Uterus (tissue), 3 donors: ENCODE measurements at regions not wholly inside any gene's neighbourhood (a gene's known extent, or its start where the extent isn't known, plus 50 kb on each side); places are given as distances from the start of the nearest gene placed in this dataset.

Experiments used
- DNase-seq, 2 donors: peaks; one replicate each; pipeline ENCODE4 v3.0.0-alpha.2; 2019 to 2020
- H3K27ac ChIP-seq, 2 donors: fragments of 200-600 bp; sonication (generic); 1 replicate in 1 of 2; 2 replicates in 1 of 2; pipeline ENCODE4 v1.5.1; 2016 to 2018
- H3K27me3 ChIP-seq, 2 donors: fragments of 200-600 bp; sonication (generic); one replicate each; pipeline ENCODE4 v1.5.1; 2018 to 2019; ENCODE audit warnings: control low read depth in 1 of 2
- H3K36me3 ChIP-seq, 2 donors: fragments of 200-600 bp; sonication (generic); one replicate each; pipeline ENCODE4 v1.5.1; 2019; ENCODE audit warnings: control low read depth in 1 of 2
- H3K4me1 ChIP-seq, 2 donors: fragments of 200-600 bp; sonication (generic); one replicate each; pipeline ENCODE4 v1.5.1; 2018 to 2019; ENCODE audit warnings: control low read depth in 1 of 2
- H3K4me3 ChIP-seq, 2 donors: fragments of 200-600 bp; sonication (generic); 1 replicate in 1 of 2; 2 replicates in 1 of 2; pipeline ENCODE4 v1.5.1; 2018 to 2019; ENCODE audit warnings: mild to moderate bottlenecking in 1 of 2
- H3K9me3 ChIP-seq, 2 donors: fragments of 200-600 bp; sonication (generic); one replicate each; pipeline ENCODE4 v1.5.1; 2019; ENCODE audit warnings: control low read depth in 1 of 2
- POLR2A ChIP-seq, 2 donors: fragments of 450-650 bp; IDR thresholded peaks; one replicate each; pipeline ENCODE4 v1.6.1; 2016; ENCODE audit warnings: antibody characterized with exemption in 2 of 2, mild to moderate bottlenecking in 1 of 2, moderate library complexity in 1 of 2
- intact Hi-C: fragments of 100-400 bp; cut with DNase I; formaldehyde crosslinking; loops from one replicate; pipeline ENCODE4 v1.15.1; 2023; ENCODE audit warnings: low total_unique reads
- TF ChIP-seq, protein P1 (sequence below), 4 experiments: fragments of 200-600 bp in 2 of 4; fragments of 450-650 bp in 2 of 4; sonication (generic) in 2 of 4; IDR thresholded peaks; one replicate each; pipeline ENCODE4 v1.5.1; 2016 to 2019; ENCODE audit warnings: antibody characterized with exemption in 4 of 4, mild to moderate bottlenecking in 2 of 4, moderate library complexity in 1 of 4
- donor health status: DM: yes; HTN: yes; CAD: no.

DNA sequence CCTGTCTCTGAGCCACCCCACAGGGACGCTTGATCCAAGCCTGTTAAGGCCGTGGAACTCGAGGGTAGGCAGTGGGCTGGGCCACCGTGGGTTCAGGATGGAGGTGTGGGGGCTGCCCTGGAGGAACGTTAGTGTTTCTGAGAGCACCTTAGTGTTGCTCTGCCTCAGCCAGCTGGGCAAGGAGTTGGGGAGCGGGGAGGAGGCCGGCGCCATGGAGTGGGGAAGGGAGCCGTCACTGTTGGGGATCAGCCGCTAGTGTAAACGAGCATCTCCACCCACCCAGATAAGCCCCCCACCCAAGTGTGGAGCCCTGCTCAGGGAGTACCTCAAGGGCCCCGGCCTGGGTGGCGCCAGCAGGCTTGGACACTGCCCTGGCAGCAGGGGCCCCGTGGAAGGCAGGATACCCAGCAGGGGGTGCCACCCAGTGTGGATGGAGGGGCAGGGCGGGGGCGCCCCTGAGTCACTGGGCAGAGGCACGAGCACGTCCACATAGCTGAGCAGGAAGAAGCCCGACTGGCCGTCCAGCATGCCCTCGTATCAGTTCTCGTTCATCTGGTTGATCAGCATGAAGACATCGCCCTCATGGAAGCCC lies 98.6 kb downstream of the KPNA2 start:
- H3K4me1 ChIP-seq = no peaks in the 10 kb centered on the region
- no peak overlapping the region for H3K4me3 ChIP-seq
- no peaks in the 10 kb centered on the region for H3K36me3 ChIP-seq
- H3K27ac ChIP-seq = no peak overlapping the region
- H3K9me3 ChIP-seq = no peaks in the 10 kb centered on the region
- intact Hi-C loops = no loop called here
- H3K27me3 ChIP-seq = no peaks in the 10 kb centered on the region
- no peak for DNase-seq
- no peak for TF ChIP-seq POLR2A (IDR thresholded peaks at IDR 0.05)
- TF ChIP-seq, protein P1, sequence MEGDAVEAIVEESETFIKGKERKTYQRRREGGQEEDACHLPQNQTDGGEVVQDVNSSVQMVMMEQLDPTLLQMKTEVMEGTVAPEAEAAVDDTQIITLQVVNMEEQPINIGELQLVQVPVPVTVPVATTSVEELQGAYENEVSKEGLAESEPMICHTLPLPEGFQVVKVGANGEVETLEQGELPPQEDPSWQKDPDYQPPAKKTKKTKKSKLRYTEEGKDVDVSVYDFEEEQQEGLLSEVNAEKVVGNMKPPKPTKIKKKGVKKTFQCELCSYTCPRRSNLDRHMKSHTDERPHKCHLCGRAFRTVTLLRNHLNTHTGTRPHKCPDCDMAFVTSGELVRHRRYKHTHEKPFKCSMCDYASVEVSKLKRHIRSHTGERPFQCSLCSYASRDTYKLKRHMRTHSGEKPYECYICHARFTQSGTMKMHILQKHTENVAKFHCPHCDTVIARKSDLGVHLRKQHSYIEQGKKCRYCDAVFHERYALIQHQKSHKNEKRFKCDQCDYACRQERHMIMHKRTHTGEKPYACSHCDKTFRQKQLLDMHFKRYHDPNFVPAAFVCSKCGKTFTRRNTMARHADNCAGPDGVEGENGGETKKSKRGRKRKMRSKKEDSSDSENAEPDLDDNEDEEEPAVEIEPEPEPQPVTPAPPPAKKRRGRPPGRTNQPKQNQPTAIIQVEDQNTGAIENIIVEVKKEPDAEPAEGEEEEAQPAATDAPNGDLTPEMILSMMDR (IDR thresholded peaks at IDR 0.05) = no peak

DNA sequence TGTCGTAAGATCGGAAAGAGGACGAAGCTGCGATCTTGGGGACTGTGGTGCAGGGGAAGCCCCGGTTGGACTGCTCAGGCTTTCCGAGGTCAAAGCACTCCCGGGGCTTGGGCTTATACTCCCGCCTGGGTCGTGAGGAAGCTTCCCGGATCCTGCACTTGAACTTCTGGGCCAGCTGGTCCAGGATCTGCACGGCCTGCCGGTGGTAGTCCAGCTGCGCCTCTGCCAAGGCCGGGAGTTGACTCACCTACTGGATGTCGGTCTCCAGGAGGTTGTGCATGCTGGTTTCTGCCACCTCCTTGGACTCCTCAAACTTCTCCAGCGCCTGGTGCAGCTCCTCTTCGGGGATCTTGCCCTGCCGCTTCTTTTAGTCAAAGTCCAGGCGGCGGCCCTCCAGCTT lies 99.2 kb downstream of the KPNA2 start:
- Histone ChIP-seq H3K27ac (no peak overlapping the region), H3K36me3 (no peaks in the 10 kb centered on the region), H3K4me1 (no peaks in the 10 kb centered on the region), H3K4me3 (no peak overlapping the region), H3K27me3 (no peaks in the 10 kb centered on the region), H3K9me3 (no peaks in the 10 kb centered on the region)
- intact Hi-C loops = no loop called here
- TF ChIP-seq POLR2A (IDR thresholded peaks at IDR 0.05) = no peak
- TF ChIP-seq, protein P1 (IDR thresholded peaks at IDR 0.05) = no peak
- DNase-seq = no peak

DNA sequence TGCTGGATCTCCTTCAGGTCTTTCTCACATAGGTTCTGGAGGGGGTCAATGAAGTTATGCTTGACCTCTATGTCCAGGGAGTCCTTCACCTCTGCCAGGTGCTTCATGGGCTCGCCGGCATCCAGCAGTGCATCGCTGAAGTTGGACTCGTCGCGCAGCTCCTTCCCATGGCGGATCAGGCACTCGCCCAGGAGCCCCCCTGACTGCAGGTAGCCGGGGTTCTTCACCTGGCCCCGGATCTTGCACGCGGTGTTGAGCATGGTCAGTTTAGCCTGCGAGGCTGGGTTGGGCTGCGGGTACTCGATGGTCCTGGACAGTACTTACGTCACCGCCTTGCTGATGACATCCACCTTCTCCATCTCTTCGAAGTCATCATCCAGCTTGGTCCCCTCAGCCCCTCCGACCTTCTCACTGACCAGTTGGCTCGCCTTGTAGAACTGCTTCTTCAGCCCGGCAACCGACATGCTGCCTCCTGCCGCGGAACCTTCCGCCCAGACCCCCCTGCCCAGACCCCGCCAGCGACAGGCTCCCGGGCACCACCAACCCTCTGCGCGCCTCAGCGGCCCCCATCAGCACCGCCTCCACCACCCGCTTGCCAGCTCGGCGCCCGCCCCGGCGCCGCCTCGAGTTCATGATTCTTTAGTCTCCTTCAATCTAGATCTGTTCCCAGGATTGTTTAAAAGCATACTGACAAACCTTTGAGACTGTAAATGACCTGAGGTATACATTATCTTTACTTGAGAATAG lies 99.8 kb downstream of the KPNA2 start:
- intact Hi-C loops = no loop called here
- no peaks in the 10 kb centered on the region for H3K36me3 ChIP-seq
- H3K27ac ChIP-seq = no peak overlapping the region
- H3K27me3 ChIP-seq = no peaks in the 10 kb centered on the region
- no peak for DNase-seq
- TF ChIP-seq POLR2A (IDR thresholded peaks at IDR 0.05) = no peak
- TF ChIP-seq, protein P1 (IDR thresholded peaks at IDR 0.05) = no peak
- H3K4me1 ChIP-seq = no peaks in the 10 kb centered on the region
- no peak overlapping the region for H3K4me3 ChIP-seq
- H3K9me3 ChIP-seq = no peaks in the 10 kb centered on the region

DNA sequence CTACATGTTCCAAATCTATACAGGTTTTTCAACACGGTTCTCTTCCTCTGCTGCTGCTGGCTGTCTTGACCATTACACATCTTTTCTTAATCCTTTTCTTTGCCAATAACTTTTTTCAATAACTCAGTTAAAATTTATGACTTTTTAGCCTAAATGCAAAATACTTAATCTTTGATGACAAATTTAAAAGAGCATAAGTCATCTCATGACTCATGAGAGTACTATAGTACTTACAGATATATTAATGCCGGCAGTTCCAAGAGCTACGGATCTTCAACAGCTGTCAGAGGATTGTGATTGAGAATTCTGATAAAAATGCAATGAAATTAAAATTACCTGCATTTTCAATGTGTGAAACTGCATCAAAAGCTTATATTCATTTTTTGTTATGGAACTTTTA lies 105.5 kb downstream of the KPNA2 start:
- TF ChIP-seq, protein P1 (IDR thresholded peaks at IDR 0.05) = no peak
- TF ChIP-seq POLR2A (IDR thresholded peaks at IDR 0.05) = no peak
- no peak for DNase-seq
- Histone ChIP-seq H3K27me3 (no peaks in the 10 kb centered on the region), H3K36me3 (no peaks in the 10 kb centered on the region), H3K4me1 (no peaks in the 10 kb centered on the region), H3K4me3 (no peak overlapping the region), H3K9me3 (no peaks in the 10 kb centered on the region), H3K27ac (no peak overlapping the region)
- intact Hi-C loops = no loop called here

DNA sequence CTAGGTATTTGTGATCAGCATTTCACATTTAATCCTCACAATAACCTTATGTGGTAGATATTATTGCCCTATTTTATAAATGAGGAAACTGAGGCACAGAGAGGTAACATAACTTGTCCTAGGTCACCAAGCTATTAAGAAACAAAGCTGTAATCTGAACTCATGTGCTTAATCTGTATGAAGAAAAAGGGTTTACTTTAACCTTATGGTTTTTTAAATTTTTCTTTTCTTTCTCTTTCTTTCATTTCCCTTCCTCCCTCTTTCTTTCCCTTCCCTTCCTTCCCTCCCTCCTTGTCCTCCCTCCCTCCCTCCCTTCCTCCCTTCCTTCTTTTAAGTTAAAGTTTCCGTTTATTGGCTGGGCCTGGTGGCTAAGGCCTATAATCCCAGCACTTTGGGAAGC lies 105.2 kb upstream of the AMZ2 start:
- intact Hi-C loops = no loop called here
- no peaks in the 10 kb centered on the region for H3K27me3 ChIP-seq
- H3K27ac ChIP-seq = no peak overlapping the region
- TF ChIP-seq, protein P1 (IDR thresholded peaks at IDR 0.05) = no peak
- TF ChIP-seq POLR2A (IDR thresholded peaks at IDR 0.05) = no peak
- no peak for DNase-seq
- no peaks in the 10 kb centered on the region for H3K36me3 ChIP-seq
- H3K9me3 ChIP-seq = no peaks in the 10 kb centered on the region
- H3K4me3 ChIP-seq = no peak overlapping the region
- no peaks in the 10 kb centered on the region for H3K4me1 ChIP-seq
